Keratinocyte (primary cell): ENCODE measurements at regions not wholly inside any gene's neighbourhood (a gene's known extent, or its start where the extent isn't known, plus 50 kb on each side); places are given as distances from the start of the nearest gene placed in this dataset.

Experiments
- DNase-seq: peaks from one replicate; pipeline ENCODE4 v3.0.0-alpha.2; 2011; ENCODE audit warnings: low read depth, missing footprints, low spot score
- FAIRE-seq: peaks from 2 replicates; lab custom pipeline; 2011; peaks lifted over from hg19 to GRCh38; lab: Jason Lieb, UNC
- H2AFZ ChIP-seq: 2 replicates; pipeline ENCODE4 v1.6.0; 2012; ENCODE audit warnings: low read length, control low read depth, inconsistent platforms; ENCODE audit not compliant: control insufficient read depth
- H3K27ac ChIP-seq: 2 replicates; pipeline ENCODE4 v1.5.1; 2011; ENCODE audit warnings: low read length; ENCODE audit not compliant: control insufficient read depth, insufficient read depth
- H3K27me3 ChIP-seq: 3 replicates; pipeline ENCODE4 v1.6.0; 2011; ENCODE audit warnings: low read length; ENCODE audit not compliant: control insufficient read depth, insufficient read depth; ENCODE audit errors: extremely low read depth
- H3K36me3 ChIP-seq, 2 experiments: 2 replicates in 1 of 2; 3 replicates in 1 of 2; pipeline ENCODE4 v1.5.1; 2011; ENCODE audit warnings: low read length in 2 of 2, mild to moderate bottlenecking in 1 of 2; ENCODE audit not compliant: control insufficient read depth in 2 of 2, insufficient read depth in 2 of 2; ENCODE audit errors: extremely low read depth in 1 of 2
- H3K4me1 ChIP-seq: 3 replicates; pipeline ENCODE4 v1.5.1; 2011; ENCODE audit warnings: low read length; ENCODE audit not compliant: control insufficient read depth, insufficient read depth; ENCODE audit errors: extremely low read depth
- H3K4me2 ChIP-seq: 3 replicates; pipeline ENCODE4 v1.6.0; 2011; ENCODE audit warnings: low read depth, low read length; ENCODE audit not compliant: control insufficient read depth, insufficient read depth; ENCODE audit errors: extremely low read depth
- H3K4me3 ChIP-seq, 3 experiments: fragments of 200-600 bp in 1 of 3; sonication (generic) in 1 of 3; 2 replicates in 2 of 3; 3 replicates in 1 of 3; pipeline ENCODE4 v1.5.1; 2011 to 2016; ENCODE audit warnings: low read length in 3 of 3, mild to moderate bottlenecking in 3 of 3, control low read depth in 2 of 3, inconsistent platforms in 1 of 3, low read depth in 1 of 3, mixed read lengths in 1 of 3, mixed run types in 1 of 3, moderate library complexity in 1 of 3; ENCODE audit not compliant: control insufficient read depth in 2 of 3, insufficient read depth in 2 of 3; ENCODE audit errors: extremely low read depth in 1 of 3
- H3K79me2 ChIP-seq: 2 replicates; pipeline ENCODE4 v1.6.0; 2012; ENCODE audit warnings: low read length; ENCODE audit not compliant: control insufficient read depth, insufficient read depth
- H3K9ac ChIP-seq: 3 replicates; pipeline ENCODE4 v1.6.0; 2011; ENCODE audit warnings: low read length; ENCODE audit not compliant: control insufficient read depth, insufficient read depth; ENCODE audit errors: extremely low read depth
- H3K9me1 ChIP-seq: 3 replicates; pipeline ENCODE4 v1.6.0; 2011; ENCODE audit warnings: low read length; ENCODE audit not compliant: control insufficient read depth, insufficient read depth; ENCODE audit errors: extremely low read depth
- H3K9me3 ChIP-seq: 2 replicates; pipeline ENCODE4 v1.5.1; 2012; ENCODE audit warnings: low read depth, low read length; ENCODE audit not compliant: control insufficient read depth
- H4K20me1 ChIP-seq: 3 replicates; pipeline ENCODE4 v1.6.0; 2011; ENCODE audit warnings: low read length; ENCODE audit not compliant: control insufficient read depth, insufficient read depth; ENCODE audit errors: extremely low read depth
- CTCF ChIP-seq, 3 experiments: IDR thresholded peaks in 1 of 3; conservative IDR thresholded peaks in 1 of 3; optimal IDR thresholded peaks in 1 of 3; 2 replicates in 2 of 3; 3 replicates in 1 of 3; pipeline versions ENCODE3 to v1.5.1; 2011; ENCODE audit warnings: low read length in 3 of 3, mild to moderate bottlenecking in 3 of 3, moderate library complexity in 2 of 3, control low read depth in 1 of 3, inconsistent platforms in 1 of 3; ENCODE audit not compliant: insufficient read depth in 2 of 3; ENCODE audit errors: extremely low read depth in 1 of 3
- EZH2 ChIP-seq: IDR thresholded peaks from one replicate; pipeline ENCODE4 v1.6.1; 2012; ENCODE audit warnings: inconsistent platforms, mild to moderate bottlenecking, low read length, moderate library complexity
- dilution Hi-C: fragments of 300-500 bp; cut with MboI; formaldehyde crosslinking; loops from one replicate; pipeline ENCODE4 v1.7.0; 2020; ENCODE audit warnings: low sequenced_read_pairs; ENCODE audit not compliant: extremely low pct_ligation_motif_present

- Histone ChIP-seq H3K9me1 (no peaks in the 10 kb centered on the region), H3K9ac (peak overlapping the region; percentile 39), H3K27ac (peak overlapping the region; percentile 77), H3K9me3 (no peaks in the 10 kb centered on the region), H3K79me2 (no peaks in the 10 kb centered on the region), H3K4me1 (peaks cover 9% of the 10 kb centered on the region), H4K20me1 (no peaks in the 10 kb centered on the region), H2AFZ (no peak overlapping the region), H3K4me3 (no peak overlapping the region), H3K36me3 (no peaks in the 10 kb centered on the region), H3K4me2 (peak overlapping the region; percentile 51), H3K27me3 (no peaks in the 10 kb centered on the region)
- no peak for FAIRE-seq
- TF ChIP-seq EZH2 (no peak), CTCF (optimal IDR thresholded peaks at IDR 0.05 in 1 of 3, IDR thresholded peaks at IDR 0.05 in 1 of 3, conservative IDR thresholded peaks at IDR 0.05 in 1 of 3; ENCODE audit: extremely low read depth in 1 of 3, insufficient read depth in 2 of 3, low read length in 3 of 3) (no peak)
- dilution Hi-C loops = no loop called here
- DNase-seq = peak; percentile 33
Measured at GRCh38 chr1:193707271-193708021, 521.0 kb upstream of the B3GALT2 start.

- no peaks in the 10 kb centered on the region for H3K79me2 ChIP-seq
- H3K4me1 ChIP-seq = peaks cover 9% of the 10 kb centered on the region
- FAIRE-seq = no peak
- dilution Hi-C loops = no loop called here
- TF ChIP-seq EZH2 (no peak), CTCF (optimal IDR thresholded peaks at IDR 0.05 in 1 of 3, IDR thresholded peaks at IDR 0.05 in 1 of 3, conservative IDR thresholded peaks at IDR 0.05 in 1 of 3; ENCODE audit: extremely low read depth in 1 of 3, insufficient read depth in 2 of 3, low read length in 3 of 3) (no peak)
- H3K27ac ChIP-seq = no peak overlapping the region
- no peak overlapping the region for H2AFZ ChIP-seq
- DNase-seq = no peak
- H3K9me1 ChIP-seq = no peaks in the 10 kb centered on the region
- no peak overlapping the region for H3K4me2 ChIP-seq
- no peaks in the 10 kb centered on the region for H3K9me3 ChIP-seq
- no peaks in the 10 kb centered on the region for H3K27me3 ChIP-seq
- no peak overlapping the region for H3K4me3 ChIP-seq
- H4K20me1 ChIP-seq = no peaks in the 10 kb centered on the region
- no peak overlapping the region for H3K9ac ChIP-seq
- H3K36me3 ChIP-seq = no peaks in the 10 kb centered on the region
Measured at GRCh38 chr1:193706766-193707165, 520.4 kb upstream of the B3GALT2 start.
